ENCODE measurements at regions not wholly inside any gene's neighbourhood (a gene's known extent, or its start where the extent isn't known, plus 50 kb on each side); places are given as distances from the start of the nearest gene placed in this dataset.
"Not testable (repeated sequence)": the region's sequence is repeated elsewhere in the genome, so short reads cannot be mapped to it uniquely, and the experiment has no call there.

- no peak for DNase-seq
Observed at GRCh38 chr5:68823301-68823700, 270.5 kb upstream of the SLC30A5 start.

DNA sequence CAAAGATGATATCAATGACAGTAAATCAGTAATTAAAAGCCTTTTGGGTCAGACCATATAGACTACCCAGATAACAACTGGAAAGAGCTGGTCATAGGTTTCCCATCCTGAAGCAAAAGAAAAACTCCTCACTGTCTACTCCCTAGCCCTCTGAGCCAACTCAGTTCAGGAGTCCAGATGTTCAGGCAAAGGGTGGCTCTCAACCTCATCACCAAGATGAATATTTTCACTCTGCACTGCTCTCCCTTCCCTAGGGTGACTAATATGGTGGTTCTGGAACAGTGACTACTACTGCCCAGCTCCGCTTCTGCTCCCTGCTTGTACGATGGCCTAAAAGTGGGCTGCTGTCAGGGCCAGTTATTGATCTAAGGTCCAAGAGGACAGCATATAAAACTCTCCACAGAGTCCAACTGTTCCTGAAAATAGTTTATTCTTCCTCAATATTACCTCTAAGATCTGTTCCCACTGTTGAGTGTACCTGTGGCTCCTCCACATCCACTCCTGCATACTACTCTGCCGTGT is 263.4 kb upstream of the SLC30A5 start:
- DNase-seq = no peak

DNA sequence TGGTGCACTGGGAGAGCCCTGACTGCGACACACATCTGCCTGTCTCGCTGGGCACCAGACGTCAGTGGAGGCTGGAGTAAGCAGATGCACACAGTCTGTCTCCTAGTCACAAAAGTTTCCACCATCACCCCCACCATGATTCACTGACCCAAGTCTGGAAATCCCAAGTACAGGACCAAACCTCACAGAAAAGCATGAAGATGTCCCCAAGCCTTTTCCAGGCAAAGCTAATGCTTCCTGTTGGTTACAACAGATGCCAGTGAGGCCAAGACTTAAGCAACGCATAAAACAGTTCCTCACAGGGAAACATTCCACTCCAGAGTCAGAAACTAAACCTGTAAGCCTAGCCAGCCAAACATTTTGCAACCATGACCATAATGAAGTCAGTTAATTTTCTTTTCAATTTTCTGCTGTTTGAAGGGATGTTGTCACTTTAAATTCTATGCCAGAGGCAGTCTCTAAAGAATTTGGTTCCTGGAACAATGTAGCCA is 259.3 kb upstream of the SLC30A5 start:
- DNase-seq = no peak

- no peak for DNase-seq
Observed at GRCh38 chr5:68838157-68838718, 255.6 kb upstream of the SLC30A5 start.

GRCh38 chr5:68839019-68839552 is 254.7 kb upstream of the SLC30A5 start:
- no peak for DNase-seq

GRCh38 chr5:68843624-68844364 is 250.0 kb upstream of the SLC30A5 start:
- no peak for DNase-seq

GRCh38 chr5:68845131-68845530 is 248.7 kb upstream of the SLC30A5 start:
- DNase-seq = no peak

DNA sequence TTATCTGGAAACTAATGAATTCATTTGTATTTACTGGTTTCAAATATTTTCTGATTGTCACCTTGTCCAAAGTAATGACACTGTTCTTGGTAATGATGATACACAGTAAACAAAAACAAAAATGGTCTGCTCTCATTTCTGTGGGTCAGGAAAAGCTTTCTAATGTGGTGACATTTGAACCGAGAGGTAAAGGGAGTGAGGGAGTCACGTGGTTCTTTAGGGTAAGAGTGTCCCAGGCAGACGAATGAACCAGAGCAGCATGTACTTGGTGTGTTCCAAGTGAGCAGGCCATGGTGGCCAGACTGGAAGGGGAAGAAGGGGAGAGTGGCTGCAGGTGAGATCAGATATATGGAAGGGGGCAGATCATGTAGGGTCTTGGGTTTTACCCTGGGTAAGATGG is 247.0 kb upstream of the SLC30A5 start:
- no peak for DNase-seq

DNA sequence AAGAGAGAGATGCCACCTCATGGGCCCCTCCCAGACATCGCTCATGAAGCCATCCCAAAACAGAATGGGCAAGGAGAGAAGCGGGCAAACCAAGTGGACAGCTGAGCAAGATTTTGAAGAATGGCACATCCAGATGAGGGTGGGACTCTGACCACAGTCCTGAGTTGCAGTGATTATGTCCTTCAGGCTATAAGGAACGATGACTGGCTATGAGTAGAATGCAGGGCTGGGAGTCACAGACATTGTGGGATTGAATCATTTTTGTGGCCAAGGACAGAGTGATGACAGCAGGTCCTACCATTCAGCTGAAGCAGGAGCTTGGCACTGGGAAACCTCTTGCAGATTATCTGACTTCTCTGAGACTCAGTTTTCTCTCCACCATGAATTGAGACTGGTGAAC is 245.7 kb upstream of the SLC30A5 start:
- no peak for DNase-seq

DNA sequence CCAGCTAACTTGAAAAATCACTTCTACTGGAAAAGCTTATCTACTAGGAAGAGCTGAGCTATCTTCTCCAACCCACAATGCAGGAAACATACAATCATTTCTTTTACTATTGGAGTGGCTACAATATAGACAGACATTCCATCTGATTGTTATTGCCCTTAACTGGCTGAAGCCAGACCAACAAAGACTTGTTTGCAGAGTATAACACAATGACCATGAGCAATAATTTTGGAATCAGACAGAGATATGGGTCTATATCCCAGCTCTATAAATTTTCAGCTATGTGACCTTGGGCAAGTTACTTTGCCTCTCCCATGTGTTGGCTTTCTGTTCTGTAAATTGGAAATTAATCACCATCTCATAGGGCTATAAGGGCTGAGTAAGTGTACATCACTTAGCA is 244.7 kb upstream of the SLC30A5 start:
- no peak for DNase-seq

GRCh38 chr5:68849906-68850305 is 243.9 kb upstream of the SLC30A5 start:
- DNase-seq = no peak

- no peak for DNase-seq
Observed at GRCh38 chr5:68861099-68861498, 232.7 kb upstream of the SLC30A5 start.

DNA sequence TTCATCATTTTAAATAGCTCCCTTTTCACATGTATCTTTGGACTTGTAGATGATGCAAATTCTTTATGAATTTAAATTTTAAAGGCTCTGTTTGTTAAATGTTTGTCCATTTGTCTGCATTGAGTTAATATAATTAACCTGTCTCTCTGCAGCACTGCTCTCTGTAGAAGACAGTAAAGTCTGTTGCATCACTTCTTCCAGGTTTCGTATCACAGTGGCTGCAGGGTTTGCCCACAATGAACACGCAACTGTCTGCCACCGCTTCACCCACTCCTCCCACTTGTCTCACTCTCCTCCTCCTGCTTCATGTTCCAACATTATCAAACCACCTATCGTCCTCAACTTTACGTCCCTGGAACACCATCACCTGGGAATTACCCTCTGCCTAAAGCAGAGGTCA is 231.3 kb upstream of the SLC30A5 start:
- DNase-seq = no peak

DNA sequence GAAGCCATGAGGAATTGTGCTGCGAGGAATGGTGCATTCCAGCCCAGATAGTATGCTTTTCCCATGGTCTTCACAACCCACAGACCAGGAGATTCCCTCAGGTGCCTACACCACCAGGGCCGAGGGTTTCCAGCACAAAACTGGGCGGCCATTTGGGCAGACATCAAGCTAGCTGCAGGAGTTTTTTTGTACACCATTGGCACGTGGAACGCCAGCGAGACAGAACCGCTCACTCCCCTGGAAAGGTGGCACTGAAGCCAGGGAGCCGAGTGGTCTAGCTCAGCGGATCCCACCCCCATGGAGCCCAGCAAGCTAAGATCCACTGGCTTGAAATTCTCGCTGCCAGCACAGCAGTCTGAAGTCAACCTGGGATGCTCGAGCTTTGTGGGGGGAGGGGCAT is 228.6 kb upstream of the SLC30A5 start:
- DNase-seq = not testable (repeated sequence)

DNA sequence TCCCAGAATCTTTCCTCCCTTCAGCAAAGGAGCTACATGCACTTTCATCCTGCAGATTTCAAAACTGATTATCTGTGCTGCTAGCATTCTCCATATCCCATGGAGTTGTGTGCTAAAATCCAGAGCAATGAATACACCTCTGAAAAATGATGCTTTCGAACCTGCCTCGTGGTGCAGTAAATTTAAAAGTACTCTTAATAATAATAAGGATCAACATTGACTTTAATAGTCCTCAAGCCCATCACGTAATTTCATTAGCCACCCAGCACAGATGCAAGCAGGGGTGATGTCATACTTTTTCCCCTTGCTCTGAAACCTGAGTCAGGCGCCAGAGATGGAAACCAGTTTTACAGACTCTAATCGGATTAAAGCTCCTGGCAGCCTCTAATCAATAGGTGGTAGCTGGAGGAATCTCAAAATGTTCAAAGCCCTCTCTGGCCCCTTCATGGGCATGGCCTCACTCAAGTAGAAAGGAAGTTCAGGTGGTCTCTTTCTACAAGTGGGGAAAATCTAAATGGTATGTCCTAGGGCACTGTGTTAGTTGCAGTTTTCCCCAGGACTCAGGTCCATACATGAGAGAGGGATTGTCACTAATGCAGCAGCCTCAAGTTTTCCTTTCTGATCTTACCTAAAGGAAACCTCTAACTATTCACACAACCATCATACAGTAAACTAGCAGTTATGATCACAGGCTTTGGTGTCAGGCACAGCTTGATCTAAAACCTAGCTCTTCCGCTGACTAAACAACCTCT is 221.6 kb upstream of the SLC30A5 start:
- no peak for DNase-seq

- no peak for DNase-seq
Observed at GRCh38 chr5:68873198-68873597, 220.6 kb upstream of the SLC30A5 start.

DNA sequence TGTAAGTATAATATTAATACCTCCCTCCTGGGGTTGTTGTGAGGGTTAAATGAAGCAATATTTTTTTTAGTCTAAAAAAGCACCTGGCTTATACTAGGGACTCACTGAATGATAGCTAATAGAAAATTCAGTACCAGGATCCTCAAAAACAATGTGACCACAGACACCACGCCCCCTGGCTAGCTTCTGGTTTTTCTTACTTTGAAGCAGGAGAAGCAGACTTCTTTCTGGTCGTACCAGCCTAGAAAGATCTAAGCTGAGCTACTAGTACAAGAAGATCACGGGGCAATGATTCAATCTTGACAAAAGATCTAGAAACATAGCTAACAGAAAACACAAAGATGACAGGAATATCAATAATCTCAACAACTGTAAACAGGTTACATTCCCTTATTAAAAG is 218.5 kb upstream of the SLC30A5 start:
- DNase-seq = peak in 2 of 5 donors; percentile 5 to 9

DNA sequence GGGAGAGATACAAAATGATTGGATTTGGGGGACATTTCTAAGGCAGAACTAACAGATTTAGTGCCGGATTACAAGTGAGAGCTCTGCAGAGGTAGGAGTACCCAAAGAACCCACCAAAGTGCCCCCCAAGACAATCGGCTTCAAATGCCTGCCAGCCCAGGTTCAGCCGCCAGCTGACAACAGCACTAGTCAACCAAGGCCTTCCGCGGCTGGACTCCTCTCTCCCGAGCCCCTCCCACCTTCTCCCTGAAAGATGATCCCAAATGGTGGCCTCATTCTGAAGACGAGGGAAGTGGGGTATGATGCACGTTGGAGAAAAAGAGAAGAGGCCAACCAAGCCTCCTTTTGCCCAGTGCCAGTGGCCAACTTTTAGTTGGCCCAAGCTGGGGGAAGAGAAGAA is 210.4 kb upstream of the SLC30A5 start:
- no peak for DNase-seq

GRCh38 chr5:68884144-68884754 is 209.6 kb upstream of the SLC30A5 start:
- no peak for DNase-seq

GRCh38 chr5:68884883-68885282 is 208.9 kb upstream of the SLC30A5 start:
- peak in 1 of 5 donors; percentile 18 for DNase-seq

DNA sequence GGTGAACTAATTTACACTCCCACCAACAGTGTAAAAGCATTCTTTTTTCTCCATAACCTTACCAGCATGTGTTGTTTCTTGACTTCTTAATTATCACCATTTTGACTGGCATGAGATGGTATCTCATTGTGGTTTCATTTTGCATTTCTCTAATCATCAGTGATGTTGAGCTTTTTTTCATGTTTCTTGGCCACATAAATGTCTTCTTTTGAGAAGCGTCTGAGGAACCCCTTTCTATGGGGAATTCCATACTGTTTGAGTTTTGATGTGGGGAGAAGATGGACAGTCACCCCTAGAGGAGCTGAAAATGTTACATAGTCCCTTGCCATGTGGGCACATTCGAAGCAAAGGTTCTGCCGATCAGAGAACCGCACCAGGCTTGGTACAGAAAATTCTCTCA is 207.0 kb upstream of the SLC30A5 start:
- no peak for DNase-seq

GRCh38 chr5:68891718-68892117 is 202.1 kb upstream of the SLC30A5 start:
- DNase-seq = peak in 1 of 5 donors; percentile 50

DNA sequence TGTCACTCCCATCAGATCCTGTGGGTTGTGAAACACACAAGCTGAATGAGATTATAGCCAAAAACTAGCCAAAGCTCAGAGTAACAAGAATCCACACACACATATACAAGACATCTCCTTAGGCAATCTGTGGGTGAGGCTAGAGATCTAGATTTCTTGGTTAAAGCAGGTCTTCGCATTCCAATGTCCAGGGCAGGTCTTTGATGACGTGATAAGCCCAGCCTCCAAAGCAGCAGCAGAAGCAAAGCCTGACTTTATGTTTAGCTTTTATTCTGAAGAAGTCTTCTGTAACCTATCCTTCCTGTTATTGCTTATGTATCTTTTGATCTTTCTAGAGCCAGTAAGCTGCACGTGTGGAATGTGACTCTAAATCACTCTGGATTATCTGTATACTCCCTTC is 199.1 kb upstream of the SLC30A5 start:
- no peak for DNase-seq

Data from T-helper 1 cell (primary cell).